ENCODE measurements at regions not wholly inside any gene's neighbourhood (a gene's known extent, or its start where the extent isn't known, plus 50 kb on each side); places are given as distances from the start of the nearest gene placed in this dataset.

GRCh38 chr5:4440536-4440935 lies 699.6 kb upstream of the ADAMTS16 start:
- no peak for DNase-seq (ENCODE audit: low read depth)
- TF ChIP-seq CTCF (IDR thresholded peaks at IDR 0.05; ENCODE audit: control insufficient read depth, insufficient read depth, low read depth, low read length, missing control alignments), result no peak

GRCh38 chr5:4442221-4442620 lies 697.9 kb upstream of the ADAMTS16 start:
- DNase-seq (ENCODE audit: low read depth), result no peak
- TF ChIP-seq CTCF (IDR thresholded peaks at IDR 0.05; ENCODE audit: control insufficient read depth, insufficient read depth, low read depth, low read length, missing control alignments), result no peak
- H3K4me3 ChIP-seq (ENCODE audit: control insufficient read depth, low read depth, low read length), result no peak overlapping the region

More at GRCh38 chr5:4440536-4440935, 699.6 kb upstream of the ADAMTS16 start:
- no peak overlapping the region for H3K4me3 ChIP-seq (ENCODE audit: control insufficient read depth, low read depth, low read length)

- DNase-seq (ENCODE audit: low read depth), result no peak
- H3K4me3 ChIP-seq (ENCODE audit: control insufficient read depth, low read depth, low read length), result no peak overlapping the region
- TF ChIP-seq CTCF (IDR thresholded peaks at IDR 0.05; ENCODE audit: control insufficient read depth, insufficient read depth, low read depth, low read length, missing control alignments), result no peak
Measured at GRCh38 chr5:4447657-4448056, 692.5 kb upstream of the ADAMTS16 start.

GRCh38 chr5:4453655-4454054 lies 686.5 kb upstream of the ADAMTS16 start:
- no peak overlapping the region for H3K4me3 ChIP-seq (ENCODE audit: control insufficient read depth, low read depth, low read length)
- no peak for DNase-seq (ENCODE audit: low read depth)
- no peak for TF ChIP-seq CTCF (IDR thresholded peaks at IDR 0.05; ENCODE audit: control insufficient read depth, insufficient read depth, low read depth, low read length, missing control alignments)

- no peak overlapping the region for H3K4me3 ChIP-seq (ENCODE audit: control insufficient read depth, low read depth, low read length)
- no peak for DNase-seq (ENCODE audit: low read depth)
- no peak for TF ChIP-seq CTCF (IDR thresholded peaks at IDR 0.05; ENCODE audit: control insufficient read depth, insufficient read depth, low read depth, low read length, missing control alignments)
Measured at GRCh38 chr5:4479426-4479825, 660.7 kb upstream of the ADAMTS16 start.

GRCh38 chr5:4480528-4481349 lies 659.4 kb upstream of the ADAMTS16 start:
- H3K4me3 ChIP-seq (ENCODE audit: control insufficient read depth, low read depth, low read length), result no peak overlapping the region
- DNase-seq (ENCODE audit: low read depth), result no peak
- TF ChIP-seq CTCF (IDR thresholded peaks at IDR 0.05; ENCODE audit: control insufficient read depth, insufficient read depth, low read depth, low read length, missing control alignments), result no peak

Data from AG09309 (cell line).